ENCODE measurements at regions not wholly inside any gene's neighbourhood (a gene's known extent, or its start where the extent isn't known, plus 50 kb on each side); places are given as distances from the start of the nearest gene placed in this dataset.

DNA sequence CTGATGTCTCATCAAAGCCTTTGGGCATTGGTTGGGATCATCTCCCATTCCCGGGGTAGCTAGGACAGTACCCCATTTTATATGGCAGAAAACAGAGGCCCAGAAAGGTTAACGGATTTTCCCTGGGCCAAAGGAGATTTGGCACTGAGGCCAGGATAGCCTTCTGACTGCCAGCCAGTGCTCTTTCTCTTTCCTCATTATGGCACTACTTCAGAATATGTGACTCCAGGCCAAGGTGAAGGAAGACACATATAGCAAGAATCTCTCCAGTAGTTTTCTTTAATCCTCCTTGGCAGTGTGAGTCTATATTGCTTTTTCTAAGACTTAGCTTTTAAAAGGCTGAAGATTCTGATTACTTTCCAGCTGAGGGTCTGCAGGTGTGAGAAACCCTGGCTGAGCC, 94.8 kb upstream of the AMOTL1 start:
- TF ChIP-seq FOXK1 (CRISPR knock-in tag; IDR thresholded peaks at IDR 0.05; ENCODE audit: borderline replicate concordance) (no peak), FOSL1 (tag; conservative IDR thresholded peaks at IDR 0.05) (no peak)

All from K562 (cell line).